ENCODE measurements at regions not wholly inside any gene's neighbourhood (a gene's known extent, or its start where the extent isn't known, plus 50 kb on each side); places are given as distances from the start of the nearest gene placed in this dataset.

GRCh38 chr11:112471731-112472130, 211.1 kb upstream of the PLET1 start:
- TF ChIP-seq PAX5 (IDR thresholded peaks at IDR 0.05; ENCODE audit: insufficient read depth, low read length, severe bottlenecking) (no peak), POLR2A (IDR thresholded peaks at IDR 0.05; ENCODE audit: low read depth, low read length) (no peak), POLR2AphosphoS5 (IDR thresholded peaks at IDR 0.05; ENCODE audit: low read depth, low read length) (no peak), POU2F2 (IDR thresholded peaks at IDR 0.05; ENCODE audit: low read depth, low read length) (no peak)

All from GM12891 (cell line).